OCI-LY1 (cell line): ENCODE measurements at regions not wholly inside any gene's neighbourhood (a gene's known extent, or its start where the extent isn't known, plus 50 kb on each side); places are given as distances from the start of the nearest gene placed in this dataset.

ENCODE experiments used
- EZH2 ChIP-seq: fragments of 200-600 bp; sonication (generic), shearing (Covaris generic); IDR thresholded peaks from 2 replicates; pipeline ENCODE4 v1.8.0; 2017; ENCODE audit warnings: borderline replicate concordance, mixed run types, mild to moderate bottlenecking, antibody characterized with exemption, low read length, moderate library complexity, mixed read lengths
- TF ChIP-seq, protein P1 (sequence below): fragments of 200-600 bp; sonication (generic), shearing (Covaris generic); IDR thresholded peaks from 2 replicates; pipeline ENCODE4 v1.5.1; 2017; ENCODE audit warnings: mild to moderate bottlenecking, antibody characterized with exemption, low read length, moderate library complexity, mixed read lengths

DNA sequence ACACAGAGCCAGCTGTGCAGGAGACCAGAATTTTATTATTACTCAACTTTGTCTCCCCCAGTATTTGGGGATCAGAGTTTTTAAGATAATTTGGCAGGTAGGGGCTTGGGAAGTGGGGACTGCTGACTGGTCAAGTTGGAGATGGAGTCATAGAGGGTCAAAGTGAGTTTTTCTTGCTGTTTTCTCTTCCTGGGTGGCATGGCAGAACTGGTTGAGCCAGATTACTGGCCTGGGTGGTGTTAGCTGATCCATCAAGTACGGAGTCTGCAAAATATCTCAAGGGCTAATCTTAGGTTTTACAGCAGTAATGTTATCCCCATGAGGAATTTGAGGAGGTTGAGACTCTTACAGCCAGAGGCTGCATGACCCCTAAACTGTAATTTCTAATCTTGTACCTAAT, 153.5 kb downstream of the OR4C45 start:
- TF ChIP-seq, protein P1, sequence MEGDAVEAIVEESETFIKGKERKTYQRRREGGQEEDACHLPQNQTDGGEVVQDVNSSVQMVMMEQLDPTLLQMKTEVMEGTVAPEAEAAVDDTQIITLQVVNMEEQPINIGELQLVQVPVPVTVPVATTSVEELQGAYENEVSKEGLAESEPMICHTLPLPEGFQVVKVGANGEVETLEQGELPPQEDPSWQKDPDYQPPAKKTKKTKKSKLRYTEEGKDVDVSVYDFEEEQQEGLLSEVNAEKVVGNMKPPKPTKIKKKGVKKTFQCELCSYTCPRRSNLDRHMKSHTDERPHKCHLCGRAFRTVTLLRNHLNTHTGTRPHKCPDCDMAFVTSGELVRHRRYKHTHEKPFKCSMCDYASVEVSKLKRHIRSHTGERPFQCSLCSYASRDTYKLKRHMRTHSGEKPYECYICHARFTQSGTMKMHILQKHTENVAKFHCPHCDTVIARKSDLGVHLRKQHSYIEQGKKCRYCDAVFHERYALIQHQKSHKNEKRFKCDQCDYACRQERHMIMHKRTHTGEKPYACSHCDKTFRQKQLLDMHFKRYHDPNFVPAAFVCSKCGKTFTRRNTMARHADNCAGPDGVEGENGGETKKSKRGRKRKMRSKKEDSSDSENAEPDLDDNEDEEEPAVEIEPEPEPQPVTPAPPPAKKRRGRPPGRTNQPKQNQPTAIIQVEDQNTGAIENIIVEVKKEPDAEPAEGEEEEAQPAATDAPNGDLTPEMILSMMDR, result no peak
- TF ChIP-seq EZH2, result no peak
